A673 (cell line): ENCODE measurements at regions not wholly inside any gene's neighbourhood (a gene's known extent, or its start where the extent isn't known, plus 50 kb on each side); places are given as distances from the start of the nearest gene placed in this dataset.

ENCODE experiments used
- EZH2 ChIP-seq: fragments of 200-600 bp; sonication (generic); IDR thresholded peaks from 2 replicates; pipeline ENCODE4 v1.6.1; 2017; ENCODE audit warnings: borderline replicate concordance, low read depth, mild to moderate bottlenecking, mixed read lengths, antibody characterized with exemption, low read length; ENCODE audit not compliant: poor library complexity, severe bottlenecking
- TF ChIP-seq, protein P1 (sequence below): fragments of 300-800, 200-600 bp; sonication (generic); conservative IDR thresholded peaks from 2 replicates; pipeline ENCODE4 v1.5.1; 2017; ENCODE audit warnings: low read depth, mild to moderate bottlenecking, antibody characterized with exemption, low read length, moderate library complexity, mixed read lengths

- no peak for TF ChIP-seq EZH2
- TF ChIP-seq, protein P1, sequence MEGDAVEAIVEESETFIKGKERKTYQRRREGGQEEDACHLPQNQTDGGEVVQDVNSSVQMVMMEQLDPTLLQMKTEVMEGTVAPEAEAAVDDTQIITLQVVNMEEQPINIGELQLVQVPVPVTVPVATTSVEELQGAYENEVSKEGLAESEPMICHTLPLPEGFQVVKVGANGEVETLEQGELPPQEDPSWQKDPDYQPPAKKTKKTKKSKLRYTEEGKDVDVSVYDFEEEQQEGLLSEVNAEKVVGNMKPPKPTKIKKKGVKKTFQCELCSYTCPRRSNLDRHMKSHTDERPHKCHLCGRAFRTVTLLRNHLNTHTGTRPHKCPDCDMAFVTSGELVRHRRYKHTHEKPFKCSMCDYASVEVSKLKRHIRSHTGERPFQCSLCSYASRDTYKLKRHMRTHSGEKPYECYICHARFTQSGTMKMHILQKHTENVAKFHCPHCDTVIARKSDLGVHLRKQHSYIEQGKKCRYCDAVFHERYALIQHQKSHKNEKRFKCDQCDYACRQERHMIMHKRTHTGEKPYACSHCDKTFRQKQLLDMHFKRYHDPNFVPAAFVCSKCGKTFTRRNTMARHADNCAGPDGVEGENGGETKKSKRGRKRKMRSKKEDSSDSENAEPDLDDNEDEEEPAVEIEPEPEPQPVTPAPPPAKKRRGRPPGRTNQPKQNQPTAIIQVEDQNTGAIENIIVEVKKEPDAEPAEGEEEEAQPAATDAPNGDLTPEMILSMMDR: no peak
Observed at GRCh38 chr16:51569203-51569931, 418.3 kb upstream of the SALL1 start.
